ENCODE measurements at regions not wholly inside any gene's neighbourhood (a gene's known extent, or its start where the extent isn't known, plus 50 kb on each side); places are given as distances from the start of the nearest gene placed in this dataset.

GRCh38 chr10:131629026-131629770, 271.6 kb upstream of the PPP2R2D start:
- H3K9ac ChIP-seq (ENCODE audit: low read depth in 1 of 3, low read length in 3 of 3) = no peak overlapping the region
- H3K4me1 ChIP-seq (ENCODE audit: control insufficient read depth in 3 of 3, insufficient read depth in 3 of 3, low read length in 3 of 3) = no peaks in the 10 kb centered on the region
- H3K9me3 ChIP-seq (ENCODE audit: control insufficient read depth in 3 of 3, low read length in 3 of 3) = peaks cover 0 to 3% (median 0%) of the 10 kb centered on the region in 3 donors
- no peaks in the 10 kb centered on the region for H3K27me3 ChIP-seq (ENCODE audit: control insufficient read depth in 3 of 3, insufficient read depth in 3 of 3, low read length in 3 of 3)
- H3K36me3 ChIP-seq (ENCODE audit: control insufficient read depth in 3 of 3, insufficient read depth in 3 of 3, low read length in 3 of 3) = no peaks in the 10 kb centered on the region
- no peak overlapping the region for H3K27ac ChIP-seq (ENCODE audit: low read depth, low read length)
- H3K4me3 ChIP-seq (ENCODE audit: low read length in 3 of 3) = no peak overlapping the region

GRCh38 chr10:131630772-131631258, 270.0 kb upstream of the PPP2R2D start:
- Histone ChIP-seq H3K9me3 (ENCODE audit: control insufficient read depth in 3 of 3, low read length in 3 of 3) (peaks cover 0 to 3% (median 0%) of the 10 kb centered on the region in 3 donors), H3K36me3 (ENCODE audit: control insufficient read depth in 3 of 3, insufficient read depth in 3 of 3, low read length in 3 of 3) (no peaks in the 10 kb centered on the region), H3K4me3 (ENCODE audit: low read length in 3 of 3) (no peak overlapping the region), H3K27ac (ENCODE audit: low read depth, low read length) (no peak overlapping the region), H3K27me3 (ENCODE audit: control insufficient read depth in 3 of 3, insufficient read depth in 3 of 3, low read length in 3 of 3) (peaks cover 0 to 4% (median 0%) of the 10 kb centered on the region in 3 donors), H3K9ac (ENCODE audit: low read depth in 1 of 3, low read length in 3 of 3) (no peak overlapping the region), H3K4me1 (ENCODE audit: control insufficient read depth in 3 of 3, insufficient read depth in 3 of 3, low read length in 3 of 3) (no peaks in the 10 kb centered on the region)

GRCh38 chr10:131631619-131632018, 269.2 kb upstream of the PPP2R2D start:
- Histone ChIP-seq H3K4me1 (ENCODE audit: control insufficient read depth in 3 of 3, insufficient read depth in 3 of 3, low read length in 3 of 3) (peaks cover 0 to 3% (median 0%) of the 10 kb centered on the region in 3 donors), H3K9me3 (ENCODE audit: control insufficient read depth in 3 of 3, low read length in 3 of 3) (peaks cover 0 to 3% (median 0%) of the 10 kb centered on the region in 3 donors), H3K27me3 (ENCODE audit: control insufficient read depth in 3 of 3, insufficient read depth in 3 of 3, low read length in 3 of 3) (peaks cover 0 to 6% (median 0%) of the 10 kb centered on the region in 3 donors), H3K36me3 (ENCODE audit: control insufficient read depth in 3 of 3, insufficient read depth in 3 of 3, low read length in 3 of 3) (no peaks in the 10 kb centered on the region), H3K9ac (ENCODE audit: low read depth in 1 of 3, low read length in 3 of 3) (no peak overlapping the region), H3K4me3 (ENCODE audit: low read length in 3 of 3) (no peak overlapping the region), H3K27ac (ENCODE audit: low read depth, low read length) (no peak overlapping the region)

- Histone ChIP-seq H3K9ac (ENCODE audit: low read depth in 1 of 3, low read length in 3 of 3) (no peak overlapping the region), H3K27me3 (ENCODE audit: control insufficient read depth in 3 of 3, insufficient read depth in 3 of 3, low read length in 3 of 3) (peaks cover 0 to 15% (median 6%) of the 10 kb centered on the region in 3 donors), H3K27ac (ENCODE audit: low read depth, low read length) (peak overlapping the region; percentile 30), H3K4me3 (ENCODE audit: low read length in 3 of 3) (no peak overlapping the region), H3K4me1 (ENCODE audit: control insufficient read depth in 3 of 3, insufficient read depth in 3 of 3, low read length in 3 of 3) (peaks cover 0 to 3% (median 0%) of the 10 kb centered on the region in 3 donors), H3K36me3 (ENCODE audit: control insufficient read depth in 3 of 3, insufficient read depth in 3 of 3, low read length in 3 of 3) (no peaks in the 10 kb centered on the region), H3K9me3 (ENCODE audit: control insufficient read depth in 3 of 3, low read length in 3 of 3) (peaks cover 0 to 9% (median 7%) of the 10 kb centered on the region in 3 donors)
These were observed 265.2 kb upstream of the PPP2R2D start for GRCh38 chr10:131635564-131636015.

DNA sequence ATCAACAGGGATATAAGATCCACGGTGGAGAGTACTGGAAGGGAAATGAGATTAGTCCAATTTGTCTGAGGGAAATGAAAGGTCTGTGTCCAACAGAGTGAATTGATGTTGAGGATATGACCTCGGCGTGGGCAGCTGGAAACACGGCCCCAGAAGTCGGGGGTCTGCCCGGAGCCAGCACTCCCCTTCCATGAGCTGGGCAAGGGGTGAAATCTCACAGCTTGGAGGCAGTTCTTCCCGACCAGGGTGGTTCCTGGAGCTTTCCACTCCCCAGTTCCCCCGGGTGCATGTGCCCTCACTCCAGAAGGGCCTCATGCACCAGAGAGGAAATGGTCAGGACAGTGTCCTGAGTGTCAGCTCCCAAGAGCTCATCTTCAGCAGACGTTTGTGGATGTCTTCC, 264.7 kb upstream of the PPP2R2D start:
- peaks cover 0 to 3% (median 0%) of the 10 kb centered on the region in 3 donors for H3K4me1 ChIP-seq (ENCODE audit: control insufficient read depth in 3 of 3, insufficient read depth in 3 of 3, low read length in 3 of 3)
- H3K9me3 ChIP-seq (ENCODE audit: control insufficient read depth in 3 of 3, low read length in 3 of 3) = peaks cover 0 to 9% (median 7%) of the 10 kb centered on the region in 3 donors
- peaks cover 0 to 15% (median 6%) of the 10 kb centered on the region in 3 donors for H3K27me3 ChIP-seq (ENCODE audit: control insufficient read depth in 3 of 3, insufficient read depth in 3 of 3, low read length in 3 of 3)
- peak overlapping the region; percentile 30 for H3K27ac ChIP-seq (ENCODE audit: low read depth, low read length)
- no peak overlapping the region for H3K4me3 ChIP-seq (ENCODE audit: low read length in 3 of 3)
- H3K9ac ChIP-seq (ENCODE audit: low read depth in 1 of 3, low read length in 3 of 3) = no peak overlapping the region
- no peaks in the 10 kb centered on the region for H3K36me3 ChIP-seq (ENCODE audit: control insufficient read depth in 3 of 3, insufficient read depth in 3 of 3, low read length in 3 of 3)

DNA sequence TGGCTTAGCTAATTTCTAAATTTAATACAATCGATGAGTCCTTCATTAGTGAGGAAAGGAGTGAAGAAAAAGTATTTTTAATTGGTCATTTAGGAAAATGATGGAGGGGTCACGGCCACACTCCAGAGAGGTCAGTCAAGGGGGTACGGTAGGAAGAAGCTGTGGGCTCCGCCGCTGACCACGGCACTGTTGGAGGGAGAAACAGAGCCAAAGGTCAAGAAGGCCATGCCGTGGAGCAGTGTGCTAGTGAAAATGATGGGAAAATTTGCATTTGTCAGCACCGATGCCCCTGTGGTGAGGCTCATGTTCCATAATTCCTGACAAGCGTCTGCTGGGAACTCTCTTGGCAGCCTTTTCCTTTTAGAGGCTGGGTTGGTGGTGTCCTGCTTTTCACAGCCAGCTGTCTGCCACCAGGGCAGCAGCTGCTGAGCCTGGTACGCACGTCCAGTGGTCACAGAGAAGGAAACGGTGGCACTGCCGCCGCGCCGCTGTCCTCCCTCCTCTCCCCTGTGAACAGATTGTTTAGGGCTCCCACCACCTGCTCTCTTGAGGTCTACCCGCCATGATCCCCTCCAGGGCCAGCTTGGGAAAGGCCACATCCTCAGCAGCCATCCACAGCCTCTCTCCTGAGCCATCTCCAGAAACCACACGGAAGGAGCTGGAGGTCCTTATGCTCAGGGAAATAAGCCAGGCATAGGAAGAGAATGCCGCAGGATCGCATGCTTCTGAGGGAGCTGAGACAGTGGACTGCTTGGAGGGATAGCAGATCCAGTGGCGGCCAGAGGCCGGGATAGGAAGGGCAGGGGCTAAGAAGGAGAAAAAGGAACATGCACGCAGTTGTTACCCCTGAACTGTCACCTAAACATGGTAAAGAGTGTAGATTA, 263.7 kb upstream of the PPP2R2D start:
- H3K36me3 ChIP-seq (ENCODE audit: control insufficient read depth in 3 of 3, insufficient read depth in 3 of 3, low read length in 3 of 3) = no peaks in the 10 kb centered on the region
- no peak overlapping the region for H3K4me3 ChIP-seq (ENCODE audit: low read length in 3 of 3)
- no peak overlapping the region for H3K9ac ChIP-seq (ENCODE audit: low read depth in 1 of 3, low read length in 3 of 3)
- H3K27ac ChIP-seq (ENCODE audit: low read depth, low read length) = no peak overlapping the region
- peaks cover 0 to 3% (median 0%) of the 10 kb centered on the region in 3 donors for H3K4me1 ChIP-seq (ENCODE audit: control insufficient read depth in 3 of 3, insufficient read depth in 3 of 3, low read length in 3 of 3)
- peaks cover 0 to 9% (median 7%) of the 10 kb centered on the region in 3 donors for H3K9me3 ChIP-seq (ENCODE audit: control insufficient read depth in 3 of 3, low read length in 3 of 3)
- peaks cover 0 to 15% (median 6%) of the 10 kb centered on the region in 3 donors for H3K27me3 ChIP-seq (ENCODE audit: control insufficient read depth in 3 of 3, insufficient read depth in 3 of 3, low read length in 3 of 3)

DNA sequence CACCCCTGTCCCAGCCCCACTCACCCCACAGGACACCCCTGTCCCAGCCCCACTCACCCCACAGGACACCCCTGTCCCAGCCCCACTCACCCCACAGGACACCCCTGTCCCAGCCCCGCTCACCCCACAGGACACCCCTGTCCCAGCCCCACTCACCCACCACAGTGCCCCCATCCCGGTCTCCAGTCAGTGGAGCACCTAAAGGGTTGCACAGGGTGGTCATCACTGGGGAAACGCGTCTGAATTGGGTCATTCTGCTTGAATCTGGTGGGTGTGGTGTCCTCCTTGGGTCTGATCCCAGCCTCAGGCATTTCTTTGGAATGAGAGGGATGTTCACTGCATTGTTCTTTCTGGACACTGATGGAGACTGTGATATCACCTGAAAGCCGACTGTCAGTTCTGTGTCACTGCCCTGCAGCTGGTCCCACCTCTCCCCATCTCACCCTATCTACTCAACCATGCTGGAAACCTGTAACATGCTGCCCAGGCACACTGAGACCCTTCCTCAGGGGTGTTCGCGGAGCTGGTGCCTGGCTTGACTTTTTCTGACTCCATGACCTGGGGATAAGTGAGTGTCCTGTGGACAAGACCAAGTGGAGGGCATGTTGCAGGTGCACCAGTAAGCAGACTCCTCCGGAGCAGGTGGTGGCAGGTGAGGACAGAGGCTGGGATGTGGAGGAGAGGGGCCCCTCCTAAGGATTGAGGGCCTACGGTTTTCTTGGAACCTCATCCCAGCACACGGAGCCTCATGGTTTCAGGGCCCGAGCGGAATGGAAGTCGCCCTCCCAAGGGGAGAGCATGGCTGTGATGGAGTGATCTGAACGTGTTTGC, 262.5 kb upstream of the PPP2R2D start:
- peaks cover 0 to 3% (median 0%) of the 10 kb centered on the region in 3 donors for H3K4me1 ChIP-seq (ENCODE audit: control insufficient read depth in 3 of 3, insufficient read depth in 3 of 3, low read length in 3 of 3)
- H3K9ac ChIP-seq (ENCODE audit: low read depth in 1 of 3, low read length in 3 of 3) = no peak overlapping the region
- H3K27me3 ChIP-seq (ENCODE audit: control insufficient read depth in 3 of 3, insufficient read depth in 3 of 3, low read length in 3 of 3) = peaks cover 0 to 15% (median 6%) of the 10 kb centered on the region in 3 donors
- no peak overlapping the region for H3K4me3 ChIP-seq (ENCODE audit: low read length in 3 of 3)
- peaks cover 0 to 9% (median 7%) of the 10 kb centered on the region in 3 donors for H3K9me3 ChIP-seq (ENCODE audit: control insufficient read depth in 3 of 3, low read length in 3 of 3)
- no peak overlapping the region for H3K27ac ChIP-seq (ENCODE audit: low read depth, low read length)
- no peaks in the 10 kb centered on the region for H3K36me3 ChIP-seq (ENCODE audit: control insufficient read depth in 3 of 3, insufficient read depth in 3 of 3, low read length in 3 of 3)

DNA sequence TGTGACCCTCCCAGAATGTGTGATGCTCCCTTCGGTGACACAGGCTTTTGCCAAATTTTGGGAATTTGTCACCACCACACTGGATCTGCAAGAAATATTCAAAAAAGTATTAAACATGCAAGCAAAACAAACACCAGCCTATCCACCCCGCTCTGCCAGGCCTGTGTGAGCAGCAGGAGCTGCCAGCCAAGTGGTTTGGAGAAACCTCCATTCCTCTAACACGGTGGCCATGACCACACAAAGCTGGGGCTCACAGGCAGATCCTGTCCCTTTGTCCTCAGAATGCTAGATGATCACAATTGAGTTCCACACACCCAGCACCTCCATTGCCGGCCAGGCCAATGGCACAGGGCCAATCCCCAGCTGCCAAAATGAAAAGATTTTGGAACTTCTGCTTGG, 261.9 kb upstream of the PPP2R2D start:
- H3K27me3 ChIP-seq (ENCODE audit: control insufficient read depth in 3 of 3, insufficient read depth in 3 of 3, low read length in 3 of 3) = peaks cover 0 to 15% (median 6%) of the 10 kb centered on the region in 3 donors
- no peaks in the 10 kb centered on the region for H3K36me3 ChIP-seq (ENCODE audit: control insufficient read depth in 3 of 3, insufficient read depth in 3 of 3, low read length in 3 of 3)
- peaks cover 0 to 9% (median 7%) of the 10 kb centered on the region in 3 donors for H3K9me3 ChIP-seq (ENCODE audit: control insufficient read depth in 3 of 3, low read length in 3 of 3)

GRCh38 chr10:131640045-131640644, 260.7 kb upstream of the PPP2R2D start:
- H3K9me3 ChIP-seq (ENCODE audit: control insufficient read depth in 3 of 3, low read length in 3 of 3) = peaks cover 0 to 9% (median 7%) of the 10 kb centered on the region in 3 donors
- H3K9ac ChIP-seq (ENCODE audit: low read depth in 1 of 3, low read length in 3 of 3) = no peak overlapping the region
- no peak overlapping the region for H3K27ac ChIP-seq (ENCODE audit: low read depth, low read length)
- H3K27me3 ChIP-seq (ENCODE audit: control insufficient read depth in 3 of 3, insufficient read depth in 3 of 3, low read length in 3 of 3) = peaks cover 2 to 15% (median 6%) of the 10 kb centered on the region in 3 donors
- H3K4me3 ChIP-seq (ENCODE audit: low read length in 3 of 3) = no peak overlapping the region
- H3K4me1 ChIP-seq (ENCODE audit: control insufficient read depth in 3 of 3, insufficient read depth in 3 of 3, low read length in 3 of 3) = peaks cover 0 to 9% (median 0%) of the 10 kb centered on the region in 3 donors
- H3K36me3 ChIP-seq (ENCODE audit: control insufficient read depth in 3 of 3, insufficient read depth in 3 of 3, low read length in 3 of 3) = no peaks in the 10 kb centered on the region

More for the DNA sequence above, 261.9 kb upstream of the PPP2R2D start:
- H3K9ac ChIP-seq (ENCODE audit: low read depth in 1 of 3, low read length in 3 of 3) = no peak overlapping the region
- H3K27ac ChIP-seq (ENCODE audit: low read depth, low read length) = no peak overlapping the region
- H3K4me3 ChIP-seq (ENCODE audit: low read length in 3 of 3) = no peak overlapping the region
- H3K4me1 ChIP-seq (ENCODE audit: control insufficient read depth in 3 of 3, insufficient read depth in 3 of 3, low read length in 3 of 3) = peaks cover 0 to 3% (median 0%) of the 10 kb centered on the region in 3 donors
